ENCODE measurements at regions not wholly inside any gene's neighbourhood (a gene's known extent, or its start where the extent isn't known, plus 50 kb on each side); places are given as distances from the start of the nearest gene placed in this dataset.

- TF ChIP-seq CTCF (IDR thresholded peaks at IDR 0.05) (no peak), POLR2A (IDR thresholded peaks at IDR 0.05) (no peak)
Observed at GRCh38 chr18:55737266-55737665, 149.3 kb upstream of the TCF4 start.
